ENCODE measurements at regions not wholly inside any gene's neighbourhood (a gene's known extent, or its start where the extent isn't known, plus 50 kb on each side); places are given as distances from the start of the nearest gene placed in this dataset.

DNA sequence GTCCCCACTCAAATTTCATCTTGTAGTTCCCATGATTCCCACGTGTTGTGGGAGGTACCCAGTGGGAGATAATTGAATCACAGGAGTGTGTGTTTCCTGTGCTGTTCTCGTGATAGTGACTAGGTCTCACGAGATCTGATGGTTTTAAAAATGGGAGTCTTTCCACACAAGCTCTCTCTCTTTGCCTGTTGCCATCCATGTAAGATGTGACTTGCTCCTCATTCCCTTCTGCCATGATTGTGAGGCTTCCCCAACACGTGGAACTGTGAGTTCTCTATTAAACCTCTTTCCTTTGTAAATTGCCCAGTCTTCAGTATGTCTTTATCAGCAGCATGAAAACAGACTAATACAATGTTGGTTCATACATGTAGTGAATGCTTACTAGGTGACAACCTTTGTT lies 163.2 kb upstream of the PALMD start:
- TF ChIP-seq ARNTL (CRISPR knock-in tag; IDR thresholded peaks at IDR 0.05; ENCODE audit: borderline replicate concordance, low read depth): no peak
- no peak for TF ChIP-seq ZNF8 (CRISPR knock-in tag; IDR thresholded peaks at IDR 0.05)
- TF ChIP-seq CREB5 (CRISPR knock-in tag; IDR thresholded peaks at IDR 0.05; ENCODE audit: low read depth): no peak
- TF ChIP-seq PPARA (CRISPR knock-in tag; IDR thresholded peaks at IDR 0.05; ENCODE audit: borderline replicate concordance): no peak
- TF ChIP-seq RARB (CRISPR knock-in tag; IDR thresholded peaks at IDR 0.05): no peak
- no peak for TF ChIP-seq OSR1 (CRISPR knock-in tag; IDR thresholded peaks at IDR 0.05)
- TF ChIP-seq ZFP3 (CRISPR knock-in tag; IDR thresholded peaks at IDR 0.05): no peak
- no peak for TF ChIP-seq ZFP30 (CRISPR knock-in tag; IDR thresholded peaks at IDR 0.05)
- no peak for TF ChIP-seq SNAI2 (CRISPR knock-in tag; IDR thresholded peaks at IDR 0.05)
- TF ChIP-seq PATZ1 (CRISPR knock-in tag; IDR thresholded peaks at IDR 0.05; ENCODE audit: borderline replicate concordance): no peak
- TF ChIP-seq ZC3H10 (CRISPR knock-in tag; IDR thresholded peaks at IDR 0.05): no peak
- TF ChIP-seq, protein P1, sequence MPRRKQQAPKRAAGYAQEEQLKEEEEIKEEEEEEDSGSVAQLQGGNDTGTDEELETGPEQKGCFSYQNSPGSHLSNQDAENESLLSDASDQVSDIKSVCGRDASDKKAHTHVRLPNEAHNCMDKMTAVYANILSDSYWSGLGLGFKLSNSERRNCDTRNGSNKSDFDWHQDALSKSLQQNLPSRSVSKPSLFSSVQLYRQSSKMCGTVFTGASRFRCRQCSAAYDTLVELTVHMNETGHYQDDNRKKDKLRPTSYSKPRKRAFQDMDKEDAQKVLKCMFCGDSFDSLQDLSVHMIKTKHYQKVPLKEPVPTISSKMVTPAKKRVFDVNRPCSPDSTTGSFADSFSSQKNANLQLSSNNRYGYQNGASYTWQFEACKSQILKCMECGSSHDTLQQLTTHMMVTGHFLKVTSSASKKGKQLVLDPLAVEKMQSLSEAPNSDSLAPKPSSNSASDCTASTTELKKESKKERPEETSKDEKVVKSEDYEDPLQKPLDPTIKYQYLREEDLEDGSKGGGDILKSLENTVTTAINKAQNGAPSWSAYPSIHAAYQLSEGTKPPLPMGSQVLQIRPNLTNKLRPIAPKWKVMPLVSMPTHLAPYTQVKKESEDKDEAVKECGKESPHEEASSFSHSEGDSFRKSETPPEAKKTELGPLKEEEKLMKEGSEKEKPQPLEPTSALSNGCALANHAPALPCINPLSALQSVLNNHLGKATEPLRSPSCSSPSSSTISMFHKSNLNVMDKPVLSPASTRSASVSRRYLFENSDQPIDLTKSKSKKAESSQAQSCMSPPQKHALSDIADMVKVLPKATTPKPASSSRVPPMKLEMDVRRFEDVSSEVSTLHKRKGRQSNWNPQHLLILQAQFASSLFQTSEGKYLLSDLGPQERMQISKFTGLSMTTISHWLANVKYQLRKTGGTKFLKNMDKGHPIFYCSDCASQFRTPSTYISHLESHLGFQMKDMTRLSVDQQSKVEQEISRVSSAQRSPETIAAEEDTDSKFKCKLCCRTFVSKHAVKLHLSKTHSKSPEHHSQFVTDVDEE (CRISPR knock-in tag; IDR thresholded peaks at IDR 0.05): no peak

All from SK-N-SH treated with all-trans-retinoic acid at 6 μM for 48 hours (cell line).